Astrocyte (in vitro differentiated cells and primary cell): ENCODE measurements at regions not wholly inside any gene's neighbourhood (a gene's known extent, or its start where the extent isn't known, plus 50 kb on each side); places are given as distances from the start of the nearest gene placed in this dataset.
A peak's percentile ranks its signal among the peaks of the same experiment; 100 is the strongest.

Experiments
- DNase-seq: peaks from one replicate; pipeline ENCODE4 v3.0.0-alpha.2; 2010; ENCODE audit warnings: low read depth
- FAIRE-seq: peaks from 2 replicates; lab custom pipeline; 2011; peaks lifted over from hg19 to GRCh38; lab: Jason Lieb, UNC
- H2AFZ ChIP-seq: 2 replicates; pipeline ENCODE4 v1.6.0; 2012; ENCODE audit warnings: low read depth, low read length, inconsistent platforms
- H3K27ac ChIP-seq: 2 replicates; pipeline ENCODE4 v1.5.1; 2011; ENCODE audit warnings: low read depth, low read length, inconsistent platforms
- H3K27me3 ChIP-seq: 2 replicates; pipeline ENCODE4 v1.6.0; 2011; ENCODE audit warnings: low read length, inconsistent platforms; ENCODE audit not compliant: insufficient read depth
- H3K36me3 ChIP-seq: 2 replicates; pipeline ENCODE4 v1.5.1; 2011; ENCODE audit warnings: low read length, inconsistent platforms; ENCODE audit not compliant: insufficient read depth
- H3K4me1 ChIP-seq: 2 replicates; pipeline ENCODE4 v1.5.1; 2011; ENCODE audit warnings: low read length, inconsistent platforms; ENCODE audit not compliant: insufficient read depth
- H3K4me2 ChIP-seq: 2 replicates; pipeline ENCODE4 v1.6.0; 2012; ENCODE audit warnings: low read length, inconsistent platforms
- H3K4me3 ChIP-seq: 2 replicates; pipeline ENCODE4 v1.5.1; 2011; ENCODE audit warnings: low read depth, mild to moderate bottlenecking, low read length, inconsistent platforms; ENCODE audit not compliant: insufficient read depth
- H3K79me2 ChIP-seq: 2 replicates; pipeline ENCODE4 v1.6.0; 2012; ENCODE audit warnings: mild to moderate bottlenecking, low read length, inconsistent platforms; ENCODE audit not compliant: insufficient read depth
- H3K9ac ChIP-seq: 2 replicates; pipeline ENCODE4 v1.6.0; 2012; ENCODE audit warnings: mild to moderate bottlenecking, low read length, inconsistent platforms
- H3K9me3 ChIP-seq: 2 replicates; pipeline ENCODE4 v1.5.1; 2012; ENCODE audit warnings: low read depth, mild to moderate bottlenecking, low read length, inconsistent platforms; ENCODE audit not compliant: insufficient read depth
- H4K20me1 ChIP-seq: 2 replicates; pipeline ENCODE4 v1.6.0; 2012; ENCODE audit warnings: low read length, inconsistent platforms; ENCODE audit not compliant: insufficient read depth
- H3K27ac Mint-ChIP-seq: one replicate; pipeline ENCODE4 v1.8.0; 2021; ENCODE audit warnings: mild to moderate bottlenecking, mixed read lengths; ENCODE audit not compliant: unreplicated experiment
- H3K27me3 Mint-ChIP-seq: one replicate; pipeline ENCODE4 v1.8.0; 2021; ENCODE audit warnings: low read depth, mixed read lengths; ENCODE audit not compliant: unreplicated experiment
- H3K36me3 Mint-ChIP-seq: one replicate; pipeline ENCODE4 v1.8.0; 2021; ENCODE audit warnings: low read depth, mixed read lengths; ENCODE audit not compliant: unreplicated experiment
- H3K4me1 Mint-ChIP-seq: one replicate; pipeline ENCODE4 v1.8.0; 2021; ENCODE audit warnings: low read depth, mixed read lengths; ENCODE audit not compliant: unreplicated experiment
- H3K4me3 Mint-ChIP-seq: one replicate; pipeline ENCODE4 v1.8.0; 2021; ENCODE audit warnings: mild to moderate bottlenecking, moderate library complexity, mixed read lengths; ENCODE audit not compliant: unreplicated experiment
- H3K9me3 Mint-ChIP-seq: one replicate; pipeline ENCODE4 v1.8.0; 2021; ENCODE audit warnings: mild to moderate bottlenecking, mixed read lengths; ENCODE audit not compliant: unreplicated experiment
- EZH2 ChIP-seq: IDR thresholded peaks from 2 replicates; pipeline ENCODE4 v1.6.1; 2012; ENCODE audit warnings: mild to moderate bottlenecking, low read length, inconsistent platforms; ENCODE audit not compliant: insufficient read depth
- TF ChIP-seq, protein P1 (sequence below): IDR thresholded peaks from 2 replicates; pipeline ENCODE4 v1.5.1; 2011; ENCODE audit warnings: low read depth, mild to moderate bottlenecking, inconsistent platforms, low read length, moderate library complexity; ENCODE audit not compliant: insufficient read depth

DNA sequence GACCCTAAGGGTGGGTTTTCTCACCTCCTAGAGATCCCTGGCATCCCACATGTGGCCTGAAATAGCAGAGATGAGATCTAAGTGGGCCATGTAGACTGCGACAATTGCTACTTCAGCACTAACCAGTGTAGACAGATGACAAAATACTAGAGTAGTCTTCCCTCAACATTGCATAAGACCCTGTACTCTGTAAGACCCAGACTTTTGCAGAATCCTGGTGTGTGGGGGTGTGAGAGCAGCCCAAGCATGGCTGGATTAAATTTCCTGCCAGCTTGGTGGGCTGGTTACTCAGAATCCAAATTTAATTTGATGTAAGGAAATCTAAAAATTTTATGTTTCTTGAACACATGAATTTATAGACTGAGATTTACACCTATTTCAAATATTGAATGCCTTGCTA lies 88.3 kb downstream of the ZNF365 start:
- H2AFZ ChIP-seq: no peak overlapping the region
- H3K4me2 ChIP-seq: no peak overlapping the region
- H3K27ac ChIP-seq: no peak overlapping the region
- H3K36me3 Mint-ChIP-seq: peaks cover 5% of the 10 kb centered on the region
- H3K36me3 ChIP-seq: no peaks in the 10 kb centered on the region
- no peak overlapping the region for H3K9ac ChIP-seq
- H3K4me3 Mint-ChIP-seq: no peak overlapping the region
- peaks cover 13% of the 10 kb centered on the region for H3K9me3 ChIP-seq
- H3K9me3 Mint-ChIP-seq: peaks cover 1% of the 10 kb centered on the region
- peak overlapping the region; percentile 34 for H3K27ac Mint-ChIP-seq
- DNase-seq (no peak), FAIRE-seq (no peak)
- no peaks in the 10 kb centered on the region for H3K27me3 Mint-ChIP-seq
- peaks cover 38% of the 10 kb centered on the region for H3K4me1 Mint-ChIP-seq
- no peaks in the 10 kb centered on the region for H3K27me3 ChIP-seq
- peaks cover 2% of the 10 kb centered on the region for H3K4me1 ChIP-seq
- TF ChIP-seq, protein P1, sequence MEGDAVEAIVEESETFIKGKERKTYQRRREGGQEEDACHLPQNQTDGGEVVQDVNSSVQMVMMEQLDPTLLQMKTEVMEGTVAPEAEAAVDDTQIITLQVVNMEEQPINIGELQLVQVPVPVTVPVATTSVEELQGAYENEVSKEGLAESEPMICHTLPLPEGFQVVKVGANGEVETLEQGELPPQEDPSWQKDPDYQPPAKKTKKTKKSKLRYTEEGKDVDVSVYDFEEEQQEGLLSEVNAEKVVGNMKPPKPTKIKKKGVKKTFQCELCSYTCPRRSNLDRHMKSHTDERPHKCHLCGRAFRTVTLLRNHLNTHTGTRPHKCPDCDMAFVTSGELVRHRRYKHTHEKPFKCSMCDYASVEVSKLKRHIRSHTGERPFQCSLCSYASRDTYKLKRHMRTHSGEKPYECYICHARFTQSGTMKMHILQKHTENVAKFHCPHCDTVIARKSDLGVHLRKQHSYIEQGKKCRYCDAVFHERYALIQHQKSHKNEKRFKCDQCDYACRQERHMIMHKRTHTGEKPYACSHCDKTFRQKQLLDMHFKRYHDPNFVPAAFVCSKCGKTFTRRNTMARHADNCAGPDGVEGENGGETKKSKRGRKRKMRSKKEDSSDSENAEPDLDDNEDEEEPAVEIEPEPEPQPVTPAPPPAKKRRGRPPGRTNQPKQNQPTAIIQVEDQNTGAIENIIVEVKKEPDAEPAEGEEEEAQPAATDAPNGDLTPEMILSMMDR: no peak
- no peak for TF ChIP-seq EZH2
- no peaks in the 10 kb centered on the region for H4K20me1 ChIP-seq
- H3K79me2 ChIP-seq: no peaks in the 10 kb centered on the region
- no peak overlapping the region for H3K4me3 ChIP-seq

DNA sequence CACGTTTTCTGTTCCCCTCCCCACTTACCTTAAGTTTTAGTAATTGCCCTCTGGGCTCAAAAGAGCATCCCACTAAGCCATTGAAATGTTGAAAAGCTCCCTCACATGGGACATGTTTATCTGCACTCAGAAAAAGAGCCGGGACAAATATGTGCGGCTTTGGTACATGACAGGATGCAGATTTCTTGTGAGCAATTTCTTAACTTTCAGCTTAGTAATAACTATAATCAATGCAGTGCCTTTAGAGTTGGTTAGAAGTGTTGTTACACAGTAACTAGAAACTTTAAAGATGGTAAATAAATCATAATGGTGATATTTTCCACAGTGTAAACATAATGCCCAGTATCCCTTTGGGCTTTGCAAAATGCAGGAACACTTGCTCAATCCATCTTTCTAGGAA lies 89.2 kb downstream of the ZNF365 start:
- no peaks in the 10 kb centered on the region for H3K27me3 ChIP-seq
- no peak overlapping the region for H3K27ac ChIP-seq
- H3K9me3 Mint-ChIP-seq: peaks cover 1% of the 10 kb centered on the region
- H3K9me3 ChIP-seq: peaks cover 13% of the 10 kb centered on the region
- no peaks in the 10 kb centered on the region for H4K20me1 ChIP-seq
- DNase-seq (no peak), FAIRE-seq (no peak)
- peaks cover 5% of the 10 kb centered on the region for H3K36me3 Mint-ChIP-seq
- TF ChIP-seq, protein P1: no peak
- no peak for TF ChIP-seq EZH2
- H3K9ac ChIP-seq: no peak overlapping the region
- H3K4me3 Mint-ChIP-seq: no peak overlapping the region
- no peak overlapping the region for H3K27ac Mint-ChIP-seq
- no peaks in the 10 kb centered on the region for H3K36me3 ChIP-seq
- no peak overlapping the region for H3K4me3 ChIP-seq
- peaks cover 34% of the 10 kb centered on the region for H3K4me1 Mint-ChIP-seq
- peaks cover 6% of the 10 kb centered on the region for H3K4me1 ChIP-seq
- no peaks in the 10 kb centered on the region for H3K27me3 Mint-ChIP-seq
- H3K79me2 ChIP-seq: no peaks in the 10 kb centered on the region
- no peak overlapping the region for H3K4me2 ChIP-seq
- H2AFZ ChIP-seq: no peak overlapping the region

DNA sequence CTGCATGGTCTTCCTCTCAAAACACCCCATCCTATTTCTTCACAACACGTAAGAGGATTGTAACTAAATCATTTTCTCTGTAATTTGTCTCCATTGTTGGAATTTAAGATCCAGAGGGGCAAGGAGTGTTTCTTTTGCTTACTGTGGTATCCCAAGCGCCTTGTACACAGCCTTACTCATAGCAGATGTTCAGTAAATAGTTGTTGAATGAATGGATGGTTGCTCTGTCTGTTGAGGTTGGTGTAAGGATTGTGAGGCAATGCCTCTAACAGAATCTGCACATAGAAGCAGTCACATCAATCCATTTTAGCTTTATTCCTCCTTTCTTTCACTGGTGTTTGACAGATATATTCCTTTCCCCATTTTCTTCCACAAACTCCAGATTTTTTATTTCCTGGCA lies 90.1 kb downstream of the ZNF365 start:
- no peaks in the 10 kb centered on the region for H3K27me3 ChIP-seq
- no peaks in the 10 kb centered on the region for H3K79me2 ChIP-seq
- Mint-ChIP-seq H3K27me3 (no peaks in the 10 kb centered on the region), H3K4me1 (peaks cover 28% of the 10 kb centered on the region), H3K4me3 (no peak overlapping the region), H3K27ac (peak overlapping the region; percentile 76), H3K36me3 (peaks cover 5% of the 10 kb centered on the region), H3K9me3 (peaks cover 1% of the 10 kb centered on the region)
- H3K36me3 ChIP-seq: no peaks in the 10 kb centered on the region
- no peak for FAIRE-seq
- TF ChIP-seq, protein P1: no peak
- no peak for TF ChIP-seq EZH2
- H4K20me1 ChIP-seq: no peaks in the 10 kb centered on the region
- H3K9ac ChIP-seq: no peak overlapping the region
- no peak overlapping the region for H3K27ac ChIP-seq
- no peak overlapping the region for H3K4me2 ChIP-seq
- no peak overlapping the region for H2AFZ ChIP-seq
- H3K4me1 ChIP-seq: peaks cover 6% of the 10 kb centered on the region
- H3K9me3 ChIP-seq: peaks cover 13% of the 10 kb centered on the region
- no peak overlapping the region for H3K4me3 ChIP-seq
- peak; percentile 7 for DNase-seq
